ENCODE measurements at regions not wholly inside any gene's neighbourhood (a gene's known extent, or its start where the extent isn't known, plus 50 kb on each side); places are given as distances from the start of the nearest gene placed in this dataset.

DNA sequence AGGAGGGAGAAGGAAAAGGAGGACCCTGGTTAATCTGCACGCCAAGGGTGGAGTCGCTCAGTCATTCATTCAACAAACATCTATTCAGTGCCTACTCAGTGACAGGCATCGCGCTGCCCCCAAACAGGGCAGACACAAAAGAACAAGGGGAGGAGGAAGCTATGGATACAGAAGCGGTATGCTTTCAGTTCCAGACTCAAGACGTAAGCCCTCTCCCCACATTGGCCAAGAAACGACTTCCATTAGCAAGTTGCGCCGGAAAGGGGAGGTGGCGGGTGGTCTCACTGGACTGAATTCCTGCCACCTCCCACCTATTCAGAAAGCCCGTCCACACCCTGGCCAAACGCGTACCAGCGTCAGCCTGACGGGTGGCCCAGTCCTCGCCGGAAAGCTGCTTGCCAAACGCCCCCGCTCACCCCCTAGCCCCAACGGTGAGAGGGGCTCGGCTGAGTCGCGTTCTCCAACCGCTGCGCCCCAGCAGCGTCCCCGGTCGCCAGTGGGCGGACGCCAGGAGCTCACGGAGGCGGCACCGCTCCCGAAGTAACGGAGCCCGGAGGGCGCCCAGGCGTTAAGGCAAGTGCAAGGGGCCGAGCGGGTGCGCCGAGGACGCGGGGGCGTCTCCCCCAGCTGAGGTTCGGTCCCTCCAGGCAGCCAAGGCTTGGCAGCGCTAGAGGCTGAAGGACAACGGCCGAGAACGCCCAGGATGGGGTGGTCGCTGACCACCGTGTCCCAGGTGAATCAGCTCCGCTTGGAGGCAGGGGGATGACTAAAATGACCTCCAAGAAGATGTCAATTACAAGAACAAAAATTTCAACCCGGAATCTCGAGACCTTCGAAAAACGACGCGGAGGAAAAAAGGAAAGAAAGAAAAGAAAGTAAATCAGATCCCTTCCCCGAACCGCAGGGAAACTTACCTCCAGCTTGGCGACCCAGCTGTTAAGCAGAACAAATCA is 470.7 kb downstream of the SOX9 start:
- DNase-seq: no peak

DNA sequence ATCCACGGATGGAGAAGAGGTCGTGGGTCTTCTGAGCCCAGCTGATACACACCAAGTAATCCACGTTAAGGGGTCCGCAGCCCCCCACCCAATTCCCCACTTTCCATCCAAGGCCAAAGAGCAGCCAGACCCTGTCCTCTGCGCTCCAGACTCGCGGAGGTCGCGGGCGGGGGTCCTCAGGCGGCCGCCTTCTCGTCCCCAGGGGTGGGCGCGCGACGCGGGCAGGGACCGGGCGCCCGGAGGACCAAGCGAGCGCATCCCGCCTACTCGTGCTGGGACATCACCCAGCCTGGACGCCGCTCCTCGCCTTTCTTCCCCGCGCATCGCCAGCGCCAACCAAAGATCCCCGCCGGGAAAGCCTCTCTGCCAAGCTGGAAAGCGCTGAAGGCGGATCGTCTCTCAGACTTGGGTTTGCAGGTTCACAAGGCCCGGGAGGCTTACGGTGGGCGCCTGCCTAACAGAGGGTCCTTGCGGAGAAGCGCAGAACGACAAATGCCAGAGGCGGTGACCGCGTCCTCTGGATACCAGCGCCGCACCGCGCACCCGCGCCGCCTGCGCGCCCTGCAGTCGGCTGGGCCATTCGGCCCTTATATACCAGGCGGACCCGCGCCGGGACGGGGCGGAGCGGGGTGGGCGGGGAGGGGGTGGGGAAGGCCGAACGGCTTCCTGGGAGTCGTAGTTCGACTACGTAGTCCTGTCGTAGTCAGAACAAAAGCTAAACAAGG is 471.6 kb downstream of the SOX9 start:
- DNase-seq: peak; percentile 27 to 28

DNA sequence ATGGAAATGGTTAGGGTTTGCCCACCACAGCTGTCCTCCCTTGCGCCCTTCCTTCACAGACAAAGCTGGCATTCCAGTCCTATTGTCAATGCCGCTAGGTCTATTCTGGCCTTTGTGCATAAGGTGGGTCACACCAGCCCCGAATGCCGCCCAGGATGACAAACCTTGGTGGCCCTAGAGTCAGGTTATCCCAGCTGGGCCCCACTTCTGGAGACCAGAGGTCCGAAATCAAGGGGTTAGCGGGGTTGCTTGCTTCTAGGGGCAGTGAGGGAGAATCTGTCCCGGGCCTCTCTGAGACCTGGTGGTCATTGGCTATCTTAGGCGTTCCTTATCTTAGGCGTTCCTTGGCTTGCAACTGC is 472.1 kb downstream of the SOX9 start:
- no peak for DNase-seq

DNA sequence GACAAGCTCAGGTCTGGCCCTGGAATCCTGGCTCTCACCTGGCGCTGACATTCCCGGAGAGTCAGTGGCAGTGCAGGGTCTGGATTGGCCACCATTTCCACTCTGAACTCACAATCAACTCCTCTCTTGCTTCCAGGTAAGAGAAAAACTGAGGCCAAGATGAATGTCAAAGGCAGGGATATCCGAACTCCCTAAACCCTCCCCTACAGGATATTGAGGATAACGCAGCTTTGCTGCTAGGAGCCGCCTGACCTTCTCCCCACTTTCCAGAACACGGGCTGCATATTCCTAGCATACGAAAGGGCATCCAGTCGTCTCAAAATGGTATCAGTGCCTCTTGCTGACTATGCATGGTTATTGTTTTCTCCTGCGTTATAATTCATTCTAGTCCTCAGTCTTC is 473.4 kb downstream of the SOX9 start:
- DNase-seq: no peak

All from stimulated activated CD4-positive, alpha-beta T cell treated with anti-CD3 and anti-CD28 coated beads, Interleukin-4, amount 100 ng/mL, for 4 hours (primary cell).